Midbrain (tissue), 1 donor: ENCODE measurements at regions not wholly inside any gene's neighbourhood (a gene's known extent, or its start where the extent isn't known, plus 50 kb on each side); places are given as distances from the start of the nearest gene placed in this dataset.

Experiments
- DNase-seq: peaks from one replicate; lab custom pipeline; 2025; lab: John Stamatoyannopoulos, UW

GRCh38 chr9:20117482-20117881 is 328.6 kb upstream of the SLC24A2 start:
- no peak for DNase-seq

DNA sequence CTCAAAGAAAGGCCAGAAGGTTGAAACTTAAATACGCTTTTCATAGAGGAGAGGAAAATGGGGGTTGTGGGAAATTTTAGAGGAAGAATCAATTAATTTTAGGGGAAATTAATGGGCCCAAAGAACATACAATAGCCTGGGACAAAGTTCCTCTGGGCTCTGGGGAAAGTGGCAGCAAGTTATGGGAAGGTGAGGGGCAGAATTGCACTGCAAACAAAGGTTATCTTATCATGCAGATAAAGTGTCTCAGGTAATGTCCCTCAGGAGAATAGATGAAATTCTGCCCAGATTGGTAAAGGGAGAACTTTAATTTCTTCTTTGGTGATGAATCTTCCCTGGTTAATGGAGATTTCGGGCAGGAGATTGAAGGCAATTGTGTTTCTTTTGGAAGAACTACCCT is 326.1 kb upstream of the SLC24A2 start:
- no peak for DNase-seq

DNA sequence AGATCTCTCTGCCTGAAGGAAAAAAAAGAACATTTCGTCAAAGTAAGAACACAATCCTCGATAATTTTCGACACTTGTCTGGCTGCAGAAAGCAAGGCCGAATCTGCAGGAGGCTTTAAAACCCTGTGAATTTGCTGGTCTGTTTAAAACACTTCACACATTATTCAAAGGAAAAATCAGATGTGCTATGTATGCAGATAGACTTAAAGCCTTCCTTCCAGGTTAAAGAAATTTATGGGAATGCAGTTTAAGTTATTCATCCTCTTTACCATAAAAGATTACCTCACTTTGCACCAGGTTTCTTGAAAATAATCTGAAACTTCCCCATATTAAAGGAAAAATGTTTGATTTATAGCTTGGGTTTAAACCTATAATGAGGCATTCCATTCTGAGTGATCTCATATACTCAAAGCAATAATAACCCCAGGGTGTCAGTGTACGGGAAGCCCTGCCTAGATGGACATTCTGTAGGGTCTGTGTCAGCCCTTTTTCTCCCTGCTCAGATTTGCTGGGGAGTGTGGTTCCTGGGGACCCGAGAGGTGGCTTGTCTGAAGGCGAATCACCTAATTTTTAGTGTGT is 323.5 kb upstream of the SLC24A2 start:
- no peak for DNase-seq

GRCh38 chr9:20111173-20111843 is 322.5 kb upstream of the SLC24A2 start:
- DNase-seq = no peak

GRCh38 chr9:20095430-20096092 is 306.7 kb upstream of the SLC24A2 start:
- no peak for DNase-seq

- no peak for DNase-seq
Measured at GRCh38 chr9:20092561-20092960, 303.7 kb upstream of the SLC24A2 start.

DNA sequence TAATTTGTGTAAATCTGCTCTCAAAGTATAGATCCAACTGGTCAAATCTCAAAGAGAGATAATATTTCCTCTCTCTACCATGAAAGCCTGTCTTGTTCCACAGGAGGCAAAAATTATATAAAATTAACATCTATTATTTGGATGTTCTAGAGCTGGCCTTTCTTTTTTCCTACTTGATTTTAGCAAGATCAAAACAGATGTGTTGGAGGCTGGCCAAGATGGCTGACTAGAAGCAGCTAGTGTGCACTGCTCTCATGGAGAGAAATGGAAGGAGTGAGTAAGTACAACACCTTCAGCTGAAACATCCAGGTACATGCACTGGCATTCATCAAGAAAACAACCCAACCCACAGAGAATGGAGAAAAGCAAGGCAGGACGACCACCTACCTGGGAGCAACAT is 298.6 kb upstream of the SLC24A2 start:
- DNase-seq = no peak

- no peak for DNase-seq
Measured at GRCh38 chr9:20085842-20086241, 297.0 kb upstream of the SLC24A2 start.

- no peak for DNase-seq
Measured at GRCh38 chr9:20084125-20084524, 295.3 kb upstream of the SLC24A2 start.

- DNase-seq = no peak
Measured at GRCh38 chr9:20083390-20083789, 294.6 kb upstream of the SLC24A2 start.

DNA sequence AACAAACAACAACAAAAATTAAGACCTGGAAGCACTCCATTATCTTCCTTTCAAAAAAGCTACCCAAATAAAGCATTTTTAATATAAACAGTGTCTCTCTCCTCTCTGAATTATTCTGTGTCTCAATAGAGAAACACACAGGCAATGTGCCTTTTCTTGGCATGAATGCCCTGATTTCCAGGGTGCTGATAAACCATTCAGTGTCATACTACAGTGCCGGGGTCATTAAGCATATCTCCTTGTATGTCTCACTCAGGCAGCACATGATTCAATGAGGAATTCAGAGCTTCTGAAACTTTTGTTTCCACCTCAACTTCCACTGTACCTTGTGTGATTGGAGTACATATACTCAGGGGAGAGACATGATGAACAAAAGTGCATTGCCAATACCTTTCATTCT is 294.0 kb upstream of the SLC24A2 start:
- DNase-seq = no peak

GRCh38 chr9:20082406-20082805 is 293.6 kb upstream of the SLC24A2 start:
- DNase-seq = no peak

GRCh38 chr9:20078246-20078645 is 289.4 kb upstream of the SLC24A2 start:
- DNase-seq = no peak

GRCh38 chr9:20074291-20074690 is 285.5 kb upstream of the SLC24A2 start:
- no peak for DNase-seq

GRCh38 chr9:20070336-20070735 is 281.5 kb upstream of the SLC24A2 start:
- DNase-seq = no peak

DNA sequence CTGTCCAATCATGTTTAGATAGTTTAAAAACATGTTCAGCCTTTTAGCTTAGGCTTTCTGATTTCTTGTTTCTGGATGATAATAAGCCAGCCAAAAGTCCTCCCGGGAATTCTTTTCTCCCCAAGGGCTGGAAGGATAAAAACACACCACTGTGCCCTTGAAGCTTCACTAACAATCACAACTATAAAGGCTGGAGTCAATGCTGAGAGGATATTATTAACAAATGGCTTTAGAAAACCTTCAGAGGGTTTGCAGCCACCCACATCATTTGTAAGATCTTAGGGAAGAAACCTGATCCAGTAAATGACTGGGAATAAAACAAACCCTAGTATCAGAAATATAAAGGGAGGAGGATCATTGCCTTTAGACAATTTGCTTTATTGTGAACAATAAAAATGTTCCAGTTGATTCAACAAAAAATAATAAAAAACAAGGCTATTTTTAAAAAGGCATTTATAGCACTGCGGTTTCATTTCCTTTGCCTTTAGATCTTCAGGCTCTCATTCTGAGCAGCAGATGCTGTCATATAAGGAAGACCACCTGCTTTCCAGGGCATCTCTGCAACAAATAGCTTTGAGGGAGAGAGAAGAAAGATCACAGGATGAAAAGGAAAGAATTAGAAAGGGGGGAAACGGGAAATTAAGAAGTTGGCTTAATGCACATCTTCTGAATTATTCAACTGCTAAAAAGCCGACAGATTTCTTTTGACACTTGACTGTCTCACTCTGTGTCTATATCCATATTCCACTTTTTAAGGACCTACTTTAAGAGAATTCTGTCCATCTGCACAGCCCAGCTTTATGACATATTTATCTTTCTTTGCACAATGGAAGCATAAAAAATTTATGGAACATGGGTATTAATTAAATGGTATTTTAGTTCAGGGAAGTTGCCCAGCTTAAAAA is 277.2 kb upstream of the SLC24A2 start:
- DNase-seq = no peak

DNA sequence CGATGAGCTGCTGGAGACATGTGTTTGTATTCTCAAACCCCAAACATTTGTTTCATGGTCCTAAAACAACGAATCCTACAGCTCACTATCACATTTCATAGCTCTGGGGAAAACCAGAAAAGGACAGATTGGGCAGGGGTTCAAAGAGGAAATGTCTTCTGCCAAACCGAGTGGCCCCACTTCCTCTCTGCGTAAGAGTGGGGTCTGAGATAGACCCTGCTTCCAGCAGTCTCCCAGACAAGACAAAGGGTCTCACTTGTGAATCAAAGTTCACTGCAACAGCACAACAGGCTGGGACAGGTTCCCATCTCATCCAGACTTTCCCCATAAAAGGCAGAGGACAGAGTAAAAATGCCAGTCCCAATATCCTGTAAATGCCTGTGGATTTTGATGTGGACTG is 276.2 kb upstream of the SLC24A2 start:
- no peak for DNase-seq

- no peak for DNase-seq
Measured at GRCh38 chr9:20054734-20055133, 265.9 kb upstream of the SLC24A2 start.

DNA sequence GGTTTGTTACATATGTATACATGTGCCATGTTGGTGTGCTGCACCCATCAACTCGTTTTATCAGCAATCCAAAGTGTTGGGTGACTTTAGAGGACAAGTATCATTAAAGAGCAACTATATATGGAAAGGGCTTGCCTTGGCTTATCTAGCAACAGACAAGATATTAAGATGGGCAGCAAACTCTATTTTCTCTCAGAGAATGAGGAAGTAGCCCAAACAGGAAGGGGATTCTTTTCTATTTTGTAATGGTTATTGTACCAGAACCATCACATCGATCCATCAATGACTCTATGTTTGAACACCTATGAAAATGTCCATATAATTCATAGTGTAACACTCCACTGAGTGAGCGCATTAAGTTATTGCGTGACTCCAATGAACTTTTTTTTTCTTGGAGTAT is 260.1 kb upstream of the SLC24A2 start:
- DNase-seq = no peak

- no peak for DNase-seq
Measured at GRCh38 chr9:20048437-20048836, 259.6 kb upstream of the SLC24A2 start.

- no peak for DNase-seq
Measured at GRCh38 chr9:20044686-20045085, 255.8 kb upstream of the SLC24A2 start.

- DNase-seq = no peak
Measured at GRCh38 chr9:20043461-20043860, 254.6 kb upstream of the SLC24A2 start.

DNA sequence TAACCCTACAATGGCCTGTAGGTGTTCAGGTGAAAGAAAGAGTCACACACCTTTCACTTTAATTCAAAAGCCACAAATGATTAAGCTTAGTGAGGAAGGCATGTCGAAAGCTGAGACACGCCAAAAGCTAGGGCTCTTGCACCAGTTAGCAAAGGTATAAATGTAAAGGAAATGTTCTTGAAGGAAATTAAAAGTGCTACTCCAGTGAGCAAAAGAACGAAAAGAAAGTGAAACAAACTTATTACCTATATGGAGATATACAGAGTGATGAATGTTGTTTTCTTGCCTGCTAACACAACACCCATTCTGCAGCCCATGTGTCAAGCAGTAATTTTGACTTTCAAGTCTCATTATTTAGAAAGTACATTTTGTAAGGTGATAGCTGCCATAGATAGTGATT is 254.2 kb upstream of the SLC24A2 start:
- no peak for DNase-seq
